GM23248 (cell line): ENCODE measurements at regions not wholly inside any gene's neighbourhood (a gene's known extent, or its start where the extent isn't known, plus 50 kb on each side); places are given as distances from the start of the nearest gene placed in this dataset.

ENCODE experiments used
- EZH2 ChIP-seq: fragments of 200-600 bp; sonication (generic); IDR thresholded peaks from 2 replicates; pipeline ENCODE4 v1.6.1; 2018; ENCODE audit warnings: antibody characterized with exemption, mild to moderate bottlenecking; ENCODE audit not compliant: insufficient read depth, poor library complexity, severe bottlenecking
- EZH2phosphoT487 ChIP-seq: fragments of 200-600 bp; sonication (generic); IDR thresholded peaks from 2 replicates; pipeline ENCODE4 v1.6.1; 2018; ENCODE audit warnings: antibody characterized with exemption, moderate library complexity, mild to moderate bottlenecking, low read depth; ENCODE audit not compliant: insufficient read depth

- TF ChIP-seq EZH2phosphoT487 (no peak), EZH2 (no peak)
Measured at GRCh38 chr5:68658810-68659372, 434.9 kb upstream of the SLC30A5 start.
